Stomach smooth muscle (tissue), 2 donors: ENCODE measurements at regions not wholly inside any gene's neighbourhood (a gene's known extent, or its start where the extent isn't known, plus 50 kb on each side); places are given as distances from the start of the nearest gene placed in this dataset.

ENCODE experiments used
- H3K27ac ChIP-seq: one replicate; pipeline ENCODE4 v1.7.0; 2013; ENCODE audit warnings: mild to moderate bottlenecking, low read length, inconsistent platforms
- H3K27me3 ChIP-seq, 2 donors: one replicate each; pipeline ENCODE4 v1.7.0; 2013; ENCODE audit warnings: low read length in 2 of 2; ENCODE audit not compliant: insufficient read depth in 2 of 2, control insufficient read depth in 1 of 2
- H3K36me3 ChIP-seq, 2 donors: one replicate each; pipeline ENCODE4 v1.7.0; 2013; ENCODE audit warnings: low read length in 2 of 2; ENCODE audit not compliant: control insufficient read depth in 2 of 2, insufficient read depth in 2 of 2
- H3K4me1 ChIP-seq: one replicate; pipeline ENCODE4 v1.7.0; 2013; ENCODE audit warnings: low read length; ENCODE audit not compliant: control insufficient read depth, insufficient read depth
- H3K4me3 ChIP-seq, 2 donors: one replicate each; pipeline ENCODE4 v1.7.0; 2013; ENCODE audit warnings: low read length in 2 of 2
- H3K9ac ChIP-seq, 2 donors: one replicate each; pipeline ENCODE4 v1.7.0; 2013; ENCODE audit warnings: low read length in 2 of 2, mild to moderate bottlenecking in 1 of 2
- H3K9me3 ChIP-seq, 2 donors: one replicate each; pipeline ENCODE4 v1.7.0; 2013; ENCODE audit warnings: low read length in 2 of 2; ENCODE audit not compliant: control insufficient read depth in 2 of 2
- donor health status: healthy.
- donor health status: Pancreatic carcinoma.

GRCh38 chr4:125714049-125714448 is 399.3 kb downstream of the FAT4 start:
- H3K9me3 ChIP-seq: no peaks in the 10 kb centered on the region
- no peak overlapping the region for H3K9ac ChIP-seq
- no peaks in the 10 kb centered on the region for H3K27me3 ChIP-seq
- H3K4me1 ChIP-seq: no peaks in the 10 kb centered on the region
- no peak overlapping the region for H3K4me3 ChIP-seq
- no peak overlapping the region for H3K27ac ChIP-seq
- no peaks in the 10 kb centered on the region for H3K36me3 ChIP-seq

GRCh38 chr4:125714845-125715244 is 400.1 kb downstream of the FAT4 start:
- no peaks in the 10 kb centered on the region for H3K4me1 ChIP-seq
- no peaks in the 10 kb centered on the region for H3K27me3 ChIP-seq
- H3K9ac ChIP-seq: no peak overlapping the region
- H3K4me3 ChIP-seq: no peak overlapping the region
- no peak overlapping the region for H3K27ac ChIP-seq
- no peaks in the 10 kb centered on the region for H3K36me3 ChIP-seq
- no peaks in the 10 kb centered on the region for H3K9me3 ChIP-seq

GRCh38 chr4:125719987-125720386 is 405.2 kb downstream of the FAT4 start:
- Histone ChIP-seq H3K9ac (no peak overlapping the region), H3K27ac (no peak overlapping the region), H3K4me3 (no peak overlapping the region), H3K9me3 (no peaks in the 10 kb centered on the region), H3K27me3 (no peaks in the 10 kb centered on the region), H3K36me3 (no peaks in the 10 kb centered on the region), H3K4me1 (no peaks in the 10 kb centered on the region)

GRCh38 chr4:125722009-125722408 is 407.3 kb downstream of the FAT4 start:
- no peak overlapping the region for H3K4me3 ChIP-seq
- no peak overlapping the region for H3K9ac ChIP-seq
- H3K27me3 ChIP-seq: no peaks in the 10 kb centered on the region
- H3K4me1 ChIP-seq: no peaks in the 10 kb centered on the region
- no peaks in the 10 kb centered on the region for H3K9me3 ChIP-seq
- H3K27ac ChIP-seq: no peak overlapping the region
- H3K36me3 ChIP-seq: no peaks in the 10 kb centered on the region

GRCh38 chr4:125725957-125726525 is 411.3 kb downstream of the FAT4 start:
- Histone ChIP-seq H3K36me3 (no peaks in the 10 kb centered on the region), H3K27me3 (no peaks in the 10 kb centered on the region), H3K9me3 (no peaks in the 10 kb centered on the region), H3K4me3 (no peak overlapping the region), H3K4me1 (no peaks in the 10 kb centered on the region), H3K9ac (no peak overlapping the region), H3K27ac (no peak overlapping the region)

- Histone ChIP-seq H3K27ac (no peak overlapping the region), H3K9ac (no peak overlapping the region), H3K4me3 (no peak overlapping the region), H3K36me3 (no peaks in the 10 kb centered on the region), H3K9me3 (no peaks in the 10 kb centered on the region), H3K27me3 (no peaks in the 10 kb centered on the region), H3K4me1 (no peaks in the 10 kb centered on the region)
Measured at GRCh38 chr4:125727931-125728330, 413.2 kb downstream of the FAT4 start.

GRCh38 chr4:125728568-125728967 is 413.8 kb downstream of the FAT4 start:
- Histone ChIP-seq H3K4me1 (no peaks in the 10 kb centered on the region), H3K27me3 (no peaks in the 10 kb centered on the region), H3K4me3 (no peak overlapping the region), H3K27ac (no peak overlapping the region), H3K9me3 (no peaks in the 10 kb centered on the region), H3K9ac (no peak overlapping the region), H3K36me3 (no peaks in the 10 kb centered on the region)

- H3K9me3 ChIP-seq: no peaks in the 10 kb centered on the region
- no peaks in the 10 kb centered on the region for H3K36me3 ChIP-seq
- H3K4me1 ChIP-seq: no peaks in the 10 kb centered on the region
- H3K9ac ChIP-seq: no peak overlapping the region
- no peak overlapping the region for H3K4me3 ChIP-seq
- no peaks in the 10 kb centered on the region for H3K27me3 ChIP-seq
- no peak overlapping the region for H3K27ac ChIP-seq
Measured at GRCh38 chr4:125729171-125729570, 414.4 kb downstream of the FAT4 start.

GRCh38 chr4:125732632-125733031 is 417.9 kb downstream of the FAT4 start:
- H3K4me3 ChIP-seq: no peak overlapping the region
- no peak overlapping the region for H3K27ac ChIP-seq
- H3K9ac ChIP-seq: no peak overlapping the region
- no peaks in the 10 kb centered on the region for H3K4me1 ChIP-seq
- no peaks in the 10 kb centered on the region for H3K9me3 ChIP-seq
- no peaks in the 10 kb centered on the region for H3K36me3 ChIP-seq
- no peaks in the 10 kb centered on the region for H3K27me3 ChIP-seq

- Histone ChIP-seq H3K27me3 (no peaks in the 10 kb centered on the region), H3K4me3 (no peak overlapping the region), H3K9ac (no peak overlapping the region), H3K36me3 (no peaks in the 10 kb centered on the region), H3K9me3 (no peaks in the 10 kb centered on the region), H3K27ac (no peak overlapping the region), H3K4me1 (no peaks in the 10 kb centered on the region)
Measured at GRCh38 chr4:125734504-125734903, 419.7 kb downstream of the FAT4 start.

- no peak overlapping the region for H3K4me3 ChIP-seq
- H3K36me3 ChIP-seq: no peaks in the 10 kb centered on the region
- H3K4me1 ChIP-seq: no peaks in the 10 kb centered on the region
Measured at GRCh38 chr4:125735102-125735501, 420.3 kb downstream of the FAT4 start.

More at GRCh38 chr4:125735102-125735501, 420.3 kb downstream of the FAT4 start:
- no peaks in the 10 kb centered on the region for H3K9me3 ChIP-seq
- no peak overlapping the region for H3K9ac ChIP-seq
- no peaks in the 10 kb centered on the region for H3K27me3 ChIP-seq
- H3K27ac ChIP-seq: no peak overlapping the region
